Prostate gland (tissue), 2 donors: ENCODE measurements at regions not wholly inside any gene's neighbourhood (a gene's known extent, or its start where the extent isn't known, plus 50 kb on each side); places are given as distances from the start of the nearest gene placed in this dataset.

ENCODE experiments used
- DNase-seq: peaks from one replicate; pipeline ENCODE4 v3.0.0-alpha.2; 2019; ENCODE audit warnings: low spot score
- H3K27ac ChIP-seq, 2 donors: fragments of 200-600 bp; sonication (generic); 2 replicates each; pipeline ENCODE4 v1.5.1; 2017 to 2019
- H3K27me3 ChIP-seq: fragments of 200-600 bp; sonication (generic); replicated peaks from 2 replicates; pipeline ENCODE4 v1.5.1; 2019; ENCODE audit not compliant: insufficient read depth
- H3K36me3 ChIP-seq, 2 donors: fragments of 200-600 bp; sonication (generic); 1 replicate in 1 of 2; 2 replicates in 1 of 2; pipeline versions ENCODE4 v1.5.1 to v1.8.1; 2017 to 2019
- H3K4me1 ChIP-seq: fragments of 200-600 bp; sonication (generic); replicated peaks from 2 replicates; pipeline ENCODE4 v1.5.1; 2019
- H3K4me3 ChIP-seq, 2 donors: fragments of 200-600 bp; sonication (generic); 2 replicates each; pipeline ENCODE4 v1.5.1; 2017 to 2019
- H3K9me3 ChIP-seq: fragments of 200-600 bp; sonication (generic); 2 replicates; pipeline ENCODE4 v1.5.1; 2017
- POLR2A ChIP-seq: fragments of 450-650 bp; IDR thresholded peaks from one replicate; pipeline ENCODE4 v1.6.1; 2016; ENCODE audit warnings: antibody characterized with exemption, mild to moderate bottlenecking
- POLR2AphosphoS5 ChIP-seq: sonication (generic); formaldehyde crosslinking; IDR thresholded peaks from one replicate; pipeline ENCODE4 v1.6.1; 2017; ENCODE audit warnings: antibody characterized with exemption
- WGBS: methylation state at CpG from one replicate; pipeline ENCODE4 v1.1.5; 2018; 5-methylcytosine and 5-hydroxymethylcytosine counted together
- intact Hi-C: fragments of 100-400 bp; cut with DNase I; formaldehyde crosslinking; loops from one replicate; pipeline ENCODE4 v1.14.2; 2022
- TF ChIP-seq, protein P1 (sequence below), 4 experiments: fragments of 200-600 bp in 2 of 4; fragments of 450-650 bp in 2 of 4; sonication (generic) in 2 of 4; IDR thresholded peaks; 1 replicate in 3 of 4; 2 replicates in 1 of 4; pipeline ENCODE4 v1.5.1; 2016 to 2019; ENCODE audit warnings: antibody characterized with exemption in 4 of 4, mild to moderate bottlenecking in 2 of 4, moderate library complexity in 2 of 4

DNA sequence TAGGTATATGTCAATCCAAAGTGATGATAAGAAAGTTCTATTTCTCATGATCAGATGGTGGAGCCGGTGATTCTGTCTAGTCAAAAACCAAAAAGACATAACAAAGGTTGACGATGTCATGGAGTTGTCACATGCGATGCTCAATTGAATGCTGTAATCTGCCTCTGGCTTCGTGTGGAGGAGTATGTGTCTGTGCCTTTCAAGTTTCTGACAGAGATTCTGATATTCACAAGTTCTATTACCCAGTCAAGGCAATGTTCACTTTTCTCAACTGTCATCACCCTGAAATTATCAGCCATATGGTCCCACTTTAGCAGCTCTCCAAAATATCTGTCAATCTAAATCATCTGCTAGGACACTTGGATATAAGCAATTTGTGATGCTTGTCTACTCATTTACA lies 367.6 kb upstream of the PRR20A start:
- H3K4me1 ChIP-seq, result no peaks in the 10 kb centered on the region
- H3K9me3 ChIP-seq, result no peaks in the 10 kb centered on the region
- no peaks in the 10 kb centered on the region for H3K36me3 ChIP-seq
- WGBS, result 83% methylated on average over 4 of the region's 4 CpGs
- TF ChIP-seq, protein P1, sequence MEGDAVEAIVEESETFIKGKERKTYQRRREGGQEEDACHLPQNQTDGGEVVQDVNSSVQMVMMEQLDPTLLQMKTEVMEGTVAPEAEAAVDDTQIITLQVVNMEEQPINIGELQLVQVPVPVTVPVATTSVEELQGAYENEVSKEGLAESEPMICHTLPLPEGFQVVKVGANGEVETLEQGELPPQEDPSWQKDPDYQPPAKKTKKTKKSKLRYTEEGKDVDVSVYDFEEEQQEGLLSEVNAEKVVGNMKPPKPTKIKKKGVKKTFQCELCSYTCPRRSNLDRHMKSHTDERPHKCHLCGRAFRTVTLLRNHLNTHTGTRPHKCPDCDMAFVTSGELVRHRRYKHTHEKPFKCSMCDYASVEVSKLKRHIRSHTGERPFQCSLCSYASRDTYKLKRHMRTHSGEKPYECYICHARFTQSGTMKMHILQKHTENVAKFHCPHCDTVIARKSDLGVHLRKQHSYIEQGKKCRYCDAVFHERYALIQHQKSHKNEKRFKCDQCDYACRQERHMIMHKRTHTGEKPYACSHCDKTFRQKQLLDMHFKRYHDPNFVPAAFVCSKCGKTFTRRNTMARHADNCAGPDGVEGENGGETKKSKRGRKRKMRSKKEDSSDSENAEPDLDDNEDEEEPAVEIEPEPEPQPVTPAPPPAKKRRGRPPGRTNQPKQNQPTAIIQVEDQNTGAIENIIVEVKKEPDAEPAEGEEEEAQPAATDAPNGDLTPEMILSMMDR (IDR thresholded peaks at IDR 0.05), result no peak
- TF ChIP-seq POLR2AphosphoS5 (no peak), POLR2A (no peak)
- DNase-seq, result no peak
- no peak overlapping the region for H3K4me3 ChIP-seq
- no peak overlapping the region for H3K27ac ChIP-seq
- H3K27me3 ChIP-seq, result no peaks in the 10 kb centered on the region
- intact Hi-C loops, result no loop called here

DNA sequence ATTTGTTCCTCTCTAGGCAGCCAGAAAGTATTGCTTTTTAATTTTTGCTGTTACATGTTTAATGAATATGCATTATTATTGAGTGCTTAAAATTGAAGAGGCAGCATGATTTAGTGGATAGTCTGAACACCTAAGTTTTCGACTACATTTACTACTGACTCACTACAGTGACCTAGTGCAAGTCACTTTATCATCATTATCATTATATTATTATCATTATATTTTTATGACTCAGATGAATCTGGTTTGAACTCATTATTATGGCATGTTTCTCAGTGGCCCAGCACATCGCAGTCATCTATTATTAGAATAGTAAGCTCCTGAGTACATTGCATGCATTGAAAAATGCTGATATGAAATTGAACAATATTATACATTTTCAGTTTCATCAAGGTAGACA lies 351.2 kb upstream of the PRR20A start:
- Histone ChIP-seq H3K27me3 (no peaks in the 10 kb centered on the region), H3K9me3 (no peaks in the 10 kb centered on the region), H3K4me1 (no peaks in the 10 kb centered on the region), H3K27ac (no peak overlapping the region), H3K4me3 (no peak overlapping the region), H3K36me3 (no peaks in the 10 kb centered on the region)
- intact Hi-C loops, result no loop called here
- TF ChIP-seq, protein P1 (IDR thresholded peaks at IDR 0.05), result no peak
- TF ChIP-seq POLR2AphosphoS5 (no peak), POLR2A (no peak)
- no peak for DNase-seq
- 89% methylated on average over 2 of the region's 2 CpGs for WGBS

DNA sequence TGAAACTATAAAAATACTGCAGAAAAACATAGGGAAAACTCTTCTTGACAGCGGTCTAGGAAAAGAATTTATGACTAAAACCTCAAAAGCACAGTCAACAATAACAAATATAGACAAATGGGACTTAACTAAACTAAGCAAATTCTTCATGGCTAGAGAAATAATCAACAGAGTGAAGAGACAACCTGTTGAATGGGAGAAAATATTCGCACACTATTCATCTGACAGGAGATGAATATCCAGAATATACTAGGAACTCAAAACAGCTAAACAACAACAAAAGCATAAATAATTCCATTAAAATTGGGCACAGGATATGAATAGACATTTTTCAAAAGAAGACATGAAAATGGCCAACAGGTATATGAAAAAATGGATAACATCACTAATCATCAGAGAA lies 303.6 kb upstream of the PRR20A start:
- no peak for TF ChIP-seq POLR2A
- TF ChIP-seq POLR2AphosphoS5, result no peak
- TF ChIP-seq, protein P1 (IDR thresholded peaks at IDR 0.05), result no peak
- WGBS, result 85% methylated on average over 2 of the region's 2 CpGs
- Histone ChIP-seq H3K4me1 (no peaks in the 10 kb centered on the region), H3K36me3 (no peaks in the 10 kb centered on the region), H3K9me3 (no peaks in the 10 kb centered on the region), H3K27me3 (no peaks in the 10 kb centered on the region), H3K4me3 (no peak overlapping the region), H3K27ac (no peak overlapping the region)
- no peak for DNase-seq
- intact Hi-C loops, result no loop called here

DNA sequence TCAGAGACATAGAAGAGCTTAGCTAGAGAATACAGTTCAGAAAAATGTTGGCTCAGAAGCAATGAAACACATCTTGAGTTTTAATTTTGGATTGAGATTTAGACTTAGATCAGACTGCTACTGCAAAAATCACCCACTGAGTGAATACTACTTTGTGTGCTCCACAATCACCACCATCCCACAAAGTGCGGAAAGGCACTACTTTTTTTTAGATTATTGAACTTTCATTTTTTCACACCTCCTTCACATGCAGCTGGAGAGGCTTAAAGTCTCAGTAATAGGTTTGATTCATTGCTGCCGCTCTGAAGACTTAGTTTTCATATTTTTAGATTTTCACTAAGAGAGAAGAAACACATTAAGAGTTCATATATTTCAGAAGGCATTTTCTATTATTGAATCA lies 289.9 kb upstream of the PRR20A start:
- Histone ChIP-seq H3K27me3 (no peaks in the 10 kb centered on the region), H3K4me3 (no peak overlapping the region), H3K27ac (no peak overlapping the region), H3K9me3 (no peaks in the 10 kb centered on the region), H3K36me3 (no peaks in the 10 kb centered on the region), H3K4me1 (no peaks in the 10 kb centered on the region)
- no peak for DNase-seq
- intact Hi-C loops, result no loop called here
- WGBS, result 94% methylated on average over 2 of the region's 2 CpGs
- TF ChIP-seq POLR2A (no peak), POLR2AphosphoS5 (no peak)
- TF ChIP-seq, protein P1 (IDR thresholded peaks at IDR 0.05), result no peak

DNA sequence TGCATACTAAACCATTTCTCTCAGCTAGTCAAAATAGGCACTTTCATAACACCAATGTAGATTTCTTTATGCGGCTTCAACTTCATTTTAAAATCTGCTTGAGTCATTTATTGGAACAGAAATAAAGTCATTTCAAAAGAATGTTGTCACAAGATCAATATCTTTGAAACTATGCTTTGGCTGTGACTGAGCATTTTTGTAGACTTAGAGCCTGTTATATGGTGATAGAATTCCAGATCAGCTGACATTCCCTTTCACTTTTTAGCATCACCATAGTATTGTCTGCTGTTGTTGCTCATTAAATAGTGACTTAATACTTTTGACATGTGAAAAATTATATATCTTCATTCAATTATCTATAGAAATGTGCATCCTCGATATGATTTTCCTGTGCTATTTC lies 279.2 kb upstream of the PRR20A start:
- Histone ChIP-seq H3K4me1 (no peaks in the 10 kb centered on the region), H3K36me3 (no peaks in the 10 kb centered on the region), H3K27ac (no peak overlapping the region), H3K27me3 (no peaks in the 10 kb centered on the region), H3K9me3 (no peaks in the 10 kb centered on the region), H3K4me3 (no peak overlapping the region)
- no peak for DNase-seq
- TF ChIP-seq, protein P1 (IDR thresholded peaks at IDR 0.05), result no peak
- no peak for TF ChIP-seq POLR2A
- no peak for TF ChIP-seq POLR2AphosphoS5
- intact Hi-C loops, result no loop called here
- 49% methylated on average over 2 of the region's 2 CpGs for whole genome bisulfite sequencing
